Astrocyte of the cerebellum (primary cell): ENCODE measurements at regions not wholly inside any gene's neighbourhood (a gene's known extent, or its start where the extent isn't known, plus 50 kb on each side); places are given as distances from the start of the nearest gene placed in this dataset.

ENCODE experiments used
- DNase-seq: peaks from one replicate; pipeline ENCODE4 v3.0.0-alpha.2; 2011; ENCODE audit warnings: low read depth
- H3K4me3 ChIP-seq: 2 replicates; pipeline ENCODE4 v1.5.1; 2011; ENCODE audit warnings: mild to moderate bottlenecking, low read depth, low read length, moderate library complexity
- in situ Hi-C: cut with HindIII; loops from 2 replicates; pipeline ENCODE4 v1.10.0; 2017; ENCODE audit warnings: low sequenced_read_pairs
- TF ChIP-seq, protein P1 (sequence below): IDR thresholded peaks from 2 replicates; pipeline ENCODE4 v1.5.1; 2012; ENCODE audit warnings: low read length, low read depth, moderate library complexity, mild to moderate bottlenecking; ENCODE audit errors: missing control alignments

DNA sequence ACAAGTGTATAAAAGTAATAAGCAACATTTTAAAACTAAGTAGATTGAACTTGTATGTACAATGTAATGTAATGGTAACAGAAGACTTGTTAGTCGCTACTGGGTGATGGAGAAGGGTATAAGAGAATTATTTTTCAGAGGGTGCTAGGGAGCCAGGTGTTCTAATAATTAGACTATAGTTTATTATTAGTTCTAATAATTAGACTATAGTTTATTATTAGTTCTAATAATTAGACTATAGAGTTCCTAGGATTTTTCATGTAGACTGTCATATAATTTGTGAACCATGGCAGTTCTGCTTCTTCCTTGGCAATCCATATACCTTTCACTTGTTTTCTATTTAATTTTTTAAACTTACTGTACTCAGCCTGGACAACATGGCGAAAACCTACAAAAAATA, 117.3 kb upstream of the TSPAN5 start:
- TF ChIP-seq, protein P1, sequence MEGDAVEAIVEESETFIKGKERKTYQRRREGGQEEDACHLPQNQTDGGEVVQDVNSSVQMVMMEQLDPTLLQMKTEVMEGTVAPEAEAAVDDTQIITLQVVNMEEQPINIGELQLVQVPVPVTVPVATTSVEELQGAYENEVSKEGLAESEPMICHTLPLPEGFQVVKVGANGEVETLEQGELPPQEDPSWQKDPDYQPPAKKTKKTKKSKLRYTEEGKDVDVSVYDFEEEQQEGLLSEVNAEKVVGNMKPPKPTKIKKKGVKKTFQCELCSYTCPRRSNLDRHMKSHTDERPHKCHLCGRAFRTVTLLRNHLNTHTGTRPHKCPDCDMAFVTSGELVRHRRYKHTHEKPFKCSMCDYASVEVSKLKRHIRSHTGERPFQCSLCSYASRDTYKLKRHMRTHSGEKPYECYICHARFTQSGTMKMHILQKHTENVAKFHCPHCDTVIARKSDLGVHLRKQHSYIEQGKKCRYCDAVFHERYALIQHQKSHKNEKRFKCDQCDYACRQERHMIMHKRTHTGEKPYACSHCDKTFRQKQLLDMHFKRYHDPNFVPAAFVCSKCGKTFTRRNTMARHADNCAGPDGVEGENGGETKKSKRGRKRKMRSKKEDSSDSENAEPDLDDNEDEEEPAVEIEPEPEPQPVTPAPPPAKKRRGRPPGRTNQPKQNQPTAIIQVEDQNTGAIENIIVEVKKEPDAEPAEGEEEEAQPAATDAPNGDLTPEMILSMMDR = no peak
- in situ Hi-C loops = no loop called here
- no peak overlapping the region for H3K4me3 ChIP-seq
- DNase-seq = no peak

DNA sequence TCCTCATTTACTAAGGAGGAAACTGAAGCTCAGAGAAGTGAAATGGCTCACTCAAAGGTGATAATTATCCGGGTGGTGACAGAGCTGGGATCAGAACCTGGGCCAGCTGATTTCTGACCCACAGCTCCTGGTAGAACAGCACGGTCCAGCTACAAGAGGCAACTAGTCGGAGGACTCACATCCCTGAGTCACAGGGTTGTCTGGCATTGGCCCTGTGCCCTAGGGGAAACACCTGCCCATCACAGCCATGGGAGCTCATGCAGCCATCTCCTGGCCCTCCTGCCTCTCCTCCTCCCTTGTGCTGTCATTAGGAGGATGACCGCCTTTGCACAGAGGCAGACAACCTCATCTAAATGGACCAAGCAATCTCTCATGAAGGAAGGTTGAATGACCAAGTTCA, 115.2 kb upstream of the TSPAN5 start:
- DNase-seq = no peak
- TF ChIP-seq, protein P1 = no peak
- no peak overlapping the region for H3K4me3 ChIP-seq
- in situ Hi-C loops = no loop called here

DNA sequence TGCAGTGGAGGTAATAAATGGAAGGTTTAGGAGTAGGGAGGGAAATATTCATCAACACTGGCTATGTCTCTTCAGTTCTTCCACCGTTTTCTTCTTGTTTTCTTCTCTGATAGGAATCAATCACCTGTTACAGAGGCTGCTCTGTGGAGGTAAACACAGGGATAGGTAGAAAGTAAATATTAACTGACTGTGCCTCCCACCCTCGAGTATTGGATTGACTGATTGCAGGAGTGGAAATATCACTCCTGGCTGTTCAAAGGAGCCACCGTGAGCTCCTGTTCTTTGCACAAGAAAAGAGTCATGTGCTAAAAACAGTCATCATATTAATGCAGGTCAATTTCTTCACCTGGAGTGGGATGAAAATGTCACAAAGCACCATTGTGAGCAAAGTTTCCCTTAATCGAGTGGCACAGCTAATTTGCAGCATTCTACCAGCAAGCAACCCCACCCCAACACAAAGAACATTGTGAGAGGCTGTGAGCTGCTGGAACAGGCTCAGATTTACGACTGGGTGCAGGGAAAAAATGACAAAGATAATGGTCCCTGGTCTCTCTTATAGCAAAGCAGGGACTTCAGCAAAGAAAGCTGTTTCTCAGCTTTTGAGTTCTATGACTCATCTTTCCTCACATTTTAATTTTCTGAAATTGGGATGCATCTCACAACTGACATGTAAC, 113.7 kb upstream of the TSPAN5 start:
- in situ Hi-C loops = no loop called here
- no peak overlapping the region for H3K4me3 ChIP-seq
- TF ChIP-seq, protein P1 = no peak
- no peak for DNase-seq

DNA sequence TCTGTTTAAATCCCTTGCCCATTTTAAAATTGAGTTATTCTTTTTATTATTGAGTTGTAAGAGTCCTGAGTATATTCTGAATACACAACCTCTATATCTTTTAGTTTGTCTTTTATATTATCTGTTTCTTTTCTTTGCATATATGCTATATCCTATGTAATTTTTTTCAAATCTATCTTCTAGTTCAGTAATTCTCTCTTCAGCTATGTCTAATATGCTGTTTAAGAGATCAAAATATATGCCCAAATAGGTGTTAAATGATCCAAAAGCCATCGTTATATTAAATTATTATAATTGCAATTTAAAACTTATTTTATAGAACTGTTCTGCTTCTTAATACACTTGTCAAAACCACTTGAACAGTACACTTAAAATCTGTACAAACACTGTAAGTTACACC, 107.4 kb upstream of the TSPAN5 start:
- in situ Hi-C loops = no loop called here
- TF ChIP-seq, protein P1 = no peak
- H3K4me3 ChIP-seq = no peak overlapping the region
- DNase-seq = no peak

DNA sequence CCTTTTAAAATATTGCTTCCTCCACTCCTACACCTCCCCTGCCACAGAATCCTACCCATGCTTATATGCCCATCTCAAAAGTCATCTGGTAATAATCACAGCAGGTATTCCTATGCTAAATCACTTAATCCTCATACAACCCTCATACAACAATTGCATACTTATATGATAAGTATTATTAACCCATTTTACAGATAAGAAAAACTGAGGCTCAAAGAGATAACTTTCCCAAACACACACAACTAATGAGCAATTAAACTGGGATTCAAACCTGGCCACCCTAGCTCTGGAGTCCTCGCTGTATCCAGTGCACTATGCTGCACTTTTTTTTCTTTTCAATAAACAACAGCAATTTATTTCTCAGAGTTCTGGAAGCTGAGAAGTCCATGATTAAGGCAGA, 99.8 kb upstream of the TSPAN5 start:
- no peak for DNase-seq
- in situ Hi-C loops = no loop called here
- TF ChIP-seq, protein P1 = no peak
- no peak overlapping the region for H3K4me3 ChIP-seq

DNA sequence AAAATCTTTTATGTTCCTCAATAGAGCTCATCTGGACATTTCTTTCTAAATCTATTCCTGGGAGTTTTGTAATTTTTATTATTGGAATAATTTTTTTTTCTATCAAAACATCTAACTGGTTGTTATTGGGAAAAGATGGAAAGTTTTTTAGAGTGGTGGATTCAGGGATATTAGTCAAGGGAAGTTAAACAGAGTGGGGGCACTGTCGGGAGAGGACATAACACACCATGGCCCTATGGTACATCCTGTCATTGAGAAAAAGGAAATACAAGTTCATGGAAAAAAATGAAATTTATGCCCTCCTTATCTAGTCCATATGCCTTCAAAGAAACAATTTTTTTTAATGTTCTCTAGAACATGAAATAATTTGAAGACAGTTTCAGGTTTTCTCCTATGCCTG, 96.3 kb upstream of the TSPAN5 start:
- in situ Hi-C loops = no loop called here
- TF ChIP-seq, protein P1 = no peak
- H3K4me3 ChIP-seq = no peak overlapping the region
- no peak for DNase-seq
